B cell (primary cell): ENCODE measurements at regions not wholly inside any gene's neighbourhood (a gene's known extent, or its start where the extent isn't known, plus 50 kb on each side); places are given as distances from the start of the nearest gene placed in this dataset.

ENCODE experiments used
- ATAC-seq: fragments of 200-7000 bp; cut with Tn5 transposase; one replicate; pipeline ENCODE4 v1.10.0; 2021; ENCODE audit warnings: low read depth, mild to moderate bottlenecking, moderate number of reproducible peaks, moderate library complexity
- CTCF ChIA-PET: fragments of 350-600 bp; sonication (Branson Sonifier 250); formaldehyde crosslinking; loops from one replicate; lab custom pipeline; 2021; ENCODE audit warnings: antibody characterized with exemption, inconsistent platforms; lab: Charles Lee
- POLR2A ChIA-PET: fragments of 350-600 bp; sonication (Branson Sonifier 250); formaldehyde crosslinking; loops from one replicate; lab custom pipeline; 2021; ENCODE audit warnings: antibody characterized with exemption; lab: Charles Lee
- DNase-seq: peaks from one replicate; pipeline ENCODE4 v3.0.0; 2013
- H2AFZ ChIP-seq: 2 replicates; pipeline ENCODE4 v1.6.1; 2012; ENCODE audit warnings: mild to moderate bottlenecking, low read depth, low read length; ENCODE audit not compliant: insufficient read depth, poor library complexity, severe bottlenecking
- H3K27ac ChIP-seq, 2 donors: 1 replicate in 1 of 2; 2 replicates in 1 of 2; pipeline ENCODE4 v1.5.1; 2012 to 2013; ENCODE audit warnings: low read length in 2 of 2, mild to moderate bottlenecking in 2 of 2, moderate library complexity in 1 of 2
- H3K27me3 ChIP-seq, 4 experiments: fragments of 200-600 bp in 1 of 4; sonication (generic) in 1 of 4; replicated peaks in 1 of 4; 1 replicate in 2 of 4; 2 replicates in 2 of 4; pipeline versions ENCODE4 v1.6.1 to v1.7.0; 2013 to 2016; ENCODE audit warnings: low read length in 3 of 4, mild to moderate bottlenecking in 2 of 4, mixed read lengths in 1 of 4, moderate library complexity in 1 of 4; ENCODE audit not compliant: insufficient read depth in 4 of 4, control insufficient read depth in 3 of 4; ENCODE audit errors: control extremely low read depth in 1 of 4
- H3K36me3 ChIP-seq, 2 experiments: replicated peaks in 1 of 2; 1 replicate in 1 of 2; 2 replicates in 1 of 2; pipeline versions ENCODE4 v1.6.1 to v1.7.1; 2013; ENCODE audit warnings: low read length in 1 of 2; ENCODE audit not compliant: insufficient read depth in 2 of 2, control insufficient read depth in 1 of 2; ENCODE audit errors: control extremely low read depth in 1 of 2, extremely low read depth in 1 of 2
- H3K4me1 ChIP-seq, 2 donors: fragments of 200-600 bp in 1 of 2; sonication (generic) in 1 of 2; 1 replicate in 1 of 2; 2 replicates in 1 of 2; pipeline versions ENCODE4 v1.5.1 to v1.6.1; 2013 to 2017; ENCODE audit warnings: low read length in 2 of 2; ENCODE audit not compliant: control insufficient read depth in 2 of 2, insufficient read depth in 2 of 2
- H3K4me2 ChIP-seq: replicated peaks from 2 replicates; pipeline ENCODE3; 2012; ENCODE audit warnings: mild to moderate bottlenecking, low read depth, low read length; ENCODE audit not compliant: poor library complexity, severe bottlenecking
- H3K4me3 ChIP-seq, 5 experiments: fragments of 200-600 bp in 1 of 5; sonication (generic) in 1 of 5; 1 replicate in 3 of 5; 2 replicates in 2 of 5; pipeline versions ENCODE4 v1.5.1 to v1.7.0; 2011 to 2016; ENCODE audit warnings: low read length in 4 of 5, mild to moderate bottlenecking in 4 of 5, low read depth in 2 of 5, control low read depth in 1 of 5, moderate library complexity in 1 of 5; ENCODE audit not compliant: insufficient read depth in 1 of 5; ENCODE audit errors: control extremely low read depth in 1 of 5, extremely low read depth in 1 of 5
- H3K79me2 ChIP-seq: fragments of 200-600 bp; sonication (generic); one replicate; pipeline ENCODE4 v1.6.0; 2016; ENCODE audit warnings: low read length; ENCODE audit not compliant: control insufficient read depth, insufficient read depth
- H3K9ac ChIP-seq: fragments of 200-600 bp; sonication (generic); 2 replicates; pipeline ENCODE4 v1.6.1; 2017; ENCODE audit warnings: mild to moderate bottlenecking, low read length, moderate library complexity
- H3K9me3 ChIP-seq, 3 donors: one replicate each; pipeline versions ENCODE4 v1.6.1 to v1.7.1; 2013; ENCODE audit warnings: low read length in 2 of 3; ENCODE audit not compliant: control insufficient read depth in 2 of 3, insufficient read depth in 1 of 3; ENCODE audit errors: control extremely low read depth in 1 of 3
- H4K20me1 ChIP-seq: 2 replicates; pipeline ENCODE4 v1.6.0; 2012; ENCODE audit warnings: mild to moderate bottlenecking, low read length; ENCODE audit not compliant: insufficient read depth, control insufficient read depth, poor library complexity, severe bottlenecking
- H3K27ac Mint-ChIP-seq: one replicate; pipeline ENCODE4 v1.8.0; 2021; ENCODE audit warnings: mixed read lengths
- H3K27me3 Mint-ChIP-seq: one replicate; pipeline ENCODE4 v1.8.0; 2021; ENCODE audit warnings: mixed read lengths
- H3K4me1 Mint-ChIP-seq: one replicate; pipeline ENCODE4 v1.8.0; 2021; ENCODE audit warnings: mixed read lengths
- H3K4me3 Mint-ChIP-seq: one replicate; pipeline ENCODE4 v1.8.0; 2021; ENCODE audit warnings: mixed read lengths
- H3K9me3 Mint-ChIP-seq: one replicate; pipeline ENCODE4 v1.8.0; 2022; ENCODE audit warnings: mixed read lengths; ENCODE audit not compliant: insufficient read depth
- EZH2 ChIP-seq: IDR thresholded peaks from 2 replicates; pipeline ENCODE4 v1.6.1; 2012; ENCODE audit warnings: borderline replicate concordance, low read depth, mild to moderate bottlenecking, moderate library complexity, low read length; ENCODE audit not compliant: insufficient read depth, poor library complexity, severe bottlenecking
- WGBS: methylation state at CpG from one replicate; pipeline ENCODE4 v1.1.5; 2013; ENCODE audit warnings: missing lambda C conversion rate; ENCODE audit not compliant: insufficient coverage; 5-methylcytosine and 5-hydroxymethylcytosine counted together
- intact Hi-C: fragments of 100-400 bp; cut with micrococcal nuclease; formaldehyde crosslinking; loops from one replicate; pipeline ENCODE4 v1.10.0; 2022
- TF ChIP-seq, protein P1 (sequence below): fragments of 200-600 bp; IDR thresholded peaks from one replicate; pipeline ENCODE4 v1.8.0; 2022; ENCODE audit warnings: antibody characterized with exemption, mild to moderate bottlenecking

DNA sequence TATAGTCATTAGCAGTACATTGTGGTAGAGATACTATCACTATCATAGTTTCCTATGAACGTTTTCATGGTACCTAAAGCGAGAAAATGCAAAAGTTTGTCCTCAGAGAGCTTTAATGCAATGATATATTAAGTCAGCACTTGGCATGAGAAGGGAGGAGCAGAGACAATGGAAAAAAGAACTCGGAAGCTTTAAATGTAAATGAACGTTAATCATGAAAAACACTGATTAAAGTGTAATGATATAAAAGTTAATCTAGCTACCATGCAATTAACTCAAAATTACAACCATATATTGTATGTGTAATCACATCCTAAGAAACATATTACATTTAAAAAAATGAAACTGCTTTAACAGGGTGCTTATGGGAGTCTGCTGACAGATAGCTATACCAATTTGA lies 282.7 kb downstream of the HDGFL1 start:
- Histone ChIP-seq H3K36me3 (no peaks in the 10 kb centered on the region), H4K20me1 (no peaks in the 10 kb centered on the region), H3K27ac (no peak overlapping the region), H3K9ac (no peak overlapping the region), H3K4me3 (no peak overlapping the region), H3K79me2 (no peaks in the 10 kb centered on the region), H2AFZ (no peak overlapping the region), H3K4me2 (no peak overlapping the region), H3K4me1 (no peaks in the 10 kb centered on the region), H3K9me3 (no peaks in the 10 kb centered on the region), H3K27me3 (no peaks in the 10 kb centered on the region)
- TF ChIP-seq, protein P1, sequence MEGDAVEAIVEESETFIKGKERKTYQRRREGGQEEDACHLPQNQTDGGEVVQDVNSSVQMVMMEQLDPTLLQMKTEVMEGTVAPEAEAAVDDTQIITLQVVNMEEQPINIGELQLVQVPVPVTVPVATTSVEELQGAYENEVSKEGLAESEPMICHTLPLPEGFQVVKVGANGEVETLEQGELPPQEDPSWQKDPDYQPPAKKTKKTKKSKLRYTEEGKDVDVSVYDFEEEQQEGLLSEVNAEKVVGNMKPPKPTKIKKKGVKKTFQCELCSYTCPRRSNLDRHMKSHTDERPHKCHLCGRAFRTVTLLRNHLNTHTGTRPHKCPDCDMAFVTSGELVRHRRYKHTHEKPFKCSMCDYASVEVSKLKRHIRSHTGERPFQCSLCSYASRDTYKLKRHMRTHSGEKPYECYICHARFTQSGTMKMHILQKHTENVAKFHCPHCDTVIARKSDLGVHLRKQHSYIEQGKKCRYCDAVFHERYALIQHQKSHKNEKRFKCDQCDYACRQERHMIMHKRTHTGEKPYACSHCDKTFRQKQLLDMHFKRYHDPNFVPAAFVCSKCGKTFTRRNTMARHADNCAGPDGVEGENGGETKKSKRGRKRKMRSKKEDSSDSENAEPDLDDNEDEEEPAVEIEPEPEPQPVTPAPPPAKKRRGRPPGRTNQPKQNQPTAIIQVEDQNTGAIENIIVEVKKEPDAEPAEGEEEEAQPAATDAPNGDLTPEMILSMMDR: no peak
- TF ChIP-seq EZH2: no peak
- ChIA-PET POLR2A (no interaction called here), CTCF (interaction anchor here (0.7 kb wide), 1 partner anchor 1327 kb away, joined by 3 read pairs; no protein-coding TSS in a partner anchor)
- no peak for ATAC-seq
- Mint-ChIP-seq H3K27me3 (no peaks in the 10 kb centered on the region), H3K9me3 (peaks cover 2% of the 10 kb centered on the region), H3K27ac (no peak overlapping the region), H3K4me1 (no peaks in the 10 kb centered on the region), H3K4me3 (no peak overlapping the region)
- no peak for DNase-seq
- no CpG with 5 or more reads among the region's 4 CpGs for WGBS
- intact Hi-C loops: no loop called here

DNA sequence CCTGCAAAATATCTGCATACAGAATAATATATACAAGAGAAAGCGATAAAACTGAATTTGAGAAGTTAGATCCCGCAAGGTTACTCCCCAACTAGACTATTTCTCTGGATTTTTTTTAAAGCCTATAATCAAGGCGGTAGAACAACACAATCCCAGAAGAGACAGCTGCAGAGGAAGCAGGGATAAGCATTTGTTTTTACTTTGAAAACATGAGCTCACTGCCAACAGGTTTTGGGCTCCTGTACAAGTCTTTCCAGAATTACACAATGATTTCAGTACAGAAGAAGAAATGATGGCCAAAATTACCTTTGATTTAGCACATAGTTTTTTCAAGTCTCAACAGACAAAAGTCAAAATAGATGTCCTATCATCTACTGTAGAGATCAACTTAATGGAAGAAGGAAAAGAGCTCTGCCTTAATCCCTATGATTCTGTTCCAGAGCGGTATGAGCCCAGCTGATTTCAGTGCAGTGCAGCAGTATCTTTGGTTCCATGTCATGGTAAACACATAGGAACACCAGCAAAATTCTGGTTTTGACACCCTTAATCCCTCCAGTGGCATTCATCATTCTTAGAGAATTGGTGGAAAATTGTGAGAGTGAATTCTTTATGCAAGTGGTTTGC lies 304.3 kb downstream of the HDGFL1 start:
- POLR2A ChIA-PET: no interaction called here
- intact Hi-C loops: no loop called here
- ATAC-seq: no peak
- H3K27ac ChIP-seq: no peak overlapping the region
- no peak overlapping the region for H3K27ac Mint-ChIP-seq
- no peaks in the 10 kb centered on the region for H3K27me3 Mint-ChIP-seq
- no peaks in the 10 kb centered on the region for H3K4me1 ChIP-seq
- H3K27me3 ChIP-seq: no peaks in the 10 kb centered on the region
- no CpG with 5 or more reads among the region's 4 CpGs for WGBS
- H3K4me3 ChIP-seq: no peak overlapping the region
- no peak for DNase-seq
- no peak overlapping the region for H2AFZ ChIP-seq
- TF ChIP-seq, protein P1: no peak
- TF ChIP-seq EZH2: no peak
- H3K4me3 Mint-ChIP-seq: no peak overlapping the region
- no peaks in the 10 kb centered on the region for H3K79me2 ChIP-seq
- CTCF ChIA-PET: no interaction called here
- no peaks in the 10 kb centered on the region for H3K36me3 ChIP-seq
- no peak overlapping the region for H3K9ac ChIP-seq
- H3K4me2 ChIP-seq: no peak overlapping the region
- H3K9me3 Mint-ChIP-seq: peaks cover 7% of the 10 kb centered on the region
- no peaks in the 10 kb centered on the region for H3K4me1 Mint-ChIP-seq
- no peaks in the 10 kb centered on the region for H4K20me1 ChIP-seq
- no peaks in the 10 kb centered on the region for H3K9me3 ChIP-seq
